GM18507 (cell line): ENCODE measurements at regions not wholly inside any gene's neighbourhood (a gene's known extent, or its start where the extent isn't known, plus 50 kb on each side); places are given as distances from the start of the nearest gene placed in this dataset.

Experiments
- DNase-seq: peaks from one replicate; pipeline ENCODE4 v3.0.0; 2011; ENCODE audit warnings: low read depth; ENCODE audit not compliant: insufficient read length; ENCODE audit errors: extremely low spot score
- FAIRE-seq: peaks from 2 replicates; lab custom pipeline; 2011; peaks lifted over from hg19 to GRCh38; lab: Jason Lieb, UNC

DNA sequence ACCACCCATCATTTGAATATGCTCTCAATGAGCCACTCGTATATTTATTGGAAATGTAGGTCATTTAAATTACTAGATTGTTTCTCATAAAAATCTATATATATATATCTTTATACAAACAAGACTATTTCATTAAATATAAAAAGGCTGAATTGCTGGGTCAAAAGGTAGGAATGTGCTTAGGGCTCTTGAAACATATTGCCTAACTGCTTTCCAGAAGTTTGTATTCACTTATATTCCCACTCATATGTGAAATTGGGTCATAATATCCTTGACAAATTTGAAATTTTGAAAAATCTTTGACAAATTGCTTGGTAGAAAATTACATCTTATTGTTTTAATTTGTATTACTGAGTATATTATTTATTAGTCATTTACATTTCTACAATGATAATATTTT lies 999.8 kb upstream of the CDH2 start:
- DNase-seq: no peak
- FAIRE-seq: no peak

DNA sequence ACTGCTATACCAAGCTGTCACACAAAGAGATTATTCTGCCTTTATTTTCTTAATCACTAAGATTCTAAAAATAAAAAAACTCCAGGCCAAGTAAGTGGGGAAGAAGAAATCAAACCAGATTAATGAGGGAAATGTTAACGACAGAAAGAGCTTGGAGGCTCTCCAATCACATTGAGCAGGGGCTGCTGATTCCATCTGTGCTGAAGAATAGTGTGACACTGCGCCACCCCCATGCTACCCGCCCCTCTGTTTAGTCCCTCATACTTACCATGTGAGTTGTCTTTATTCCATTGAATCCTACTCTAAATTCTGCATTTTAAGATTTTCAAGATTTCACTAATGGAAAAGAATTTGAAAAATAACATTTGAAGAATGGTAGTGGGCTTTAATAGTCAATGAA lies 998.0 kb upstream of the CDH2 start:
- FAIRE-seq (no peak), DNase-seq (no peak)

- DNase-seq (no peak), FAIRE-seq (no peak)
These were observed 995.8 kb upstream of the CDH2 start for GRCh38 chr18:29172756-29173067.

DNA sequence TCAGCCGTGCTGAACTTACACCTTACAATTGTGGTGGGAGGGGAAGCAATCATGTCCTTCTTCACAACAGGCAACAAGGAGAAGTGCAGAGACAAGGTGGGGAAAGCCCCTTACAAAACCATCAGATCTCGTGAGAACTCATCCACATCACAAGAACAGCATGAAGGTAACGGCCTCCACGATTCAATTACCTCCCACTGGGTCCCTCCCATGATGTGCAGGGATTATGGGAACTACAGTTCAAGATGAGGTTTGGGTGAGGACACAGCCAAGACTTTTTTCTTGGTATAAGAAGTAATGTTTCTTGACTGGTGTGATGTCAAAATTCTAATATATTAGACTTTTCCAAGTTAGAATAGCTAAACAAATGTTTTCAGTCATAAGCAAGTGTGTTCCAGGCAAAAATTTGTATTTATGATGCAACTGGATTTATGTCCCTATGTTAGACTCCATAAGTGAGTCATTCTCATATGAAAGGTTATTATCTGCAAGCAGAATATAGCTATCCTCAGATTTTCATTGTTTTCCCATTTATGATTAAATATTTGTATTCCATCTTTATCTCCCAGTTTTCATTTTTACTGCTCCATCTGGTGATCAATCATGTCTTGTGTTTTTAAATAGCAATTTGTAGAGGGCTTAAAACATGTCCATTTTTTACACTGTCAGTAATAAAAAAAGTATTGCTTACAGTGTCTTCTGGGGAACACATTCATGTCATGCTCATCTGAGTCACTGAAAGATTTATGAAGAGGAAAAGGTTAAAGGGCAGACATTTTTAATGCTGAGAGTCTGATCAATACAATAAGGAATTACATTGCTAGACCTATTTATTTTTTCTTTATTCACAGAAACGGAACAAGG lies 995.2 kb upstream of the CDH2 start:
- DNase-seq (no peak), FAIRE-seq (no peak)

- FAIRE-seq (no peak), DNase-seq (no peak)
These were observed 992.7 kb upstream of the CDH2 start for GRCh38 chr18:29169599-29169998.

DNA sequence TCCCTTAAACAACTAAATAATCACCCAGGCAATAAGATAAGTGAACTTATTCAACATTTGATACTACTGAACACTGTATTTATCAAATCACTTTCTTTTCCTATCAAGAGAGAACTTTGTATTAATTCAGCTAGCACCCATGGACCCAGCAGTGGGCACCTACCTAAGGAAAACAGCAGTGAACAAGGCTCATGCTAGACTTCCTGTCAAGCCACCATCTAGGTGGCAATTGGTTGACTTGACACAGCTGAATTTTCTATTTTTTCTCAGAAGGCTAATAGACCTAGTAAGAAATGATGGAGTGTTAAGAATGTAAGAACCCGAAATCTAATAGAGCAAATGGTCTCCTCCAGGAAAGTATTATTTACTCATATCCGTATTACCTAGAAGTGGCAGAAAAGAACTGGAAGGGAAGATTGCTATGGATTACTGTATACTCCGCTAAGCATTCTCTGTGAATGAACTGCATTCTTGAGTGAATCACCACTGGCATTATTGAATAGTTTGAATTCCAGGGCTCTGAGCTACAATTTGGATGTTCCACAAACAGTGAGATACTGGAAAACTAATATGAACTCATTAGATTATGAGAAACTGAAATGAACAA lies 988.2 kb upstream of the CDH2 start:
- FAIRE-seq: no peak

DNA sequence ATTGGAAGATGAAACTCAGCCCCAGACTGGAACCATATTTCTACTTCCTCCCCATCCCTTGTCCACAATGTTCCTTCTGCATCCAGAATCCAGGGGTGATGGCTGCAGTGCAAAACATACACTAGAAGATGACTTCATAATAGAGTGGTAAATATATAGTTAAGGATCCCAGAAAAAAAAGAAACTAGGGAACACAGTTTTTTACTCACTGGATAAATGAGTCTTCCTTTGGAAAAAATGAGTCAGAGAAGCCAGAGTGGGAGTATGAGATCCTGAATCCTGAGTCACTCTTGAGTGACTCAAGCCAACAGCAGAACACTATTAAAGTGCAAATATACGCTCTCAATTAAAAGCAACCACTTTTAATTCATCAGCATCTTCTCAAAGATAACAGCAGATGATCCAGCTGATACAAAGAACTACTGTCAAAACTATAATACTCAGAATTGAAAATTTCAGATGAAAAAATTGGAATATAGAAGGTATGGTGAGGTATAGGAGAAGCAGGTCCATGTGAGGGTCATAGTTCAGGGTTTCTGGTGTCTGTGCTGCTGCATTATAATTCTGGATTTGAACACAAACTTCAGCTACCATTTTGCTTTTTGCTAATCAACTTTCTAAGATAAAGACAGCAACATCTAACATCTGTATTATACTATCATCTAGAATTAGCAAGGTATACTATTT lies 987.2 kb upstream of the CDH2 start:
- FAIRE-seq: no peak
- no peak for DNase-seq

More for the DNA sequence above, 988.2 kb upstream of the CDH2 start:
- no peak for DNase-seq

DNA sequence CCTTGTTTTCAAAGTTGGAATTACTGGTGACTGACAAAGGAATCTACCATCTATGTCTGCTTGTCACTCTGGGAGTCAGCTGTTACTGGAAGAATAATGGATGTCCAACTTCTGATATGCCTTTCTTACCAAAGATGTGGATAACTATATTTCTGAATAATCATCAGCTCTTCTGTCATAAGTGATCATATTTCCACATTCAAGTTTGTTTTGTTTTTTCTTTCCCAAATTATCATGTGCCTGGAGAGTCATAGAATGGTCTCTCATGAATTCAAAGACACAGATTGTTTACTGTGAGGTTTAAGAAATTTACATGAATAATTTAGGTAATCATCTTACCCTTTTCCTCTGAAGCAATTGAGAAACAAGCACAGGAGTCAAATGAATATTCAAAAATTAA lies 986.7 kb upstream of the CDH2 start:
- FAIRE-seq: no peak

GRCh38 chr18:29161429-29161828 lies 984.5 kb upstream of the CDH2 start:
- FAIRE-seq: no peak

More for the DNA sequence above, 986.7 kb upstream of the CDH2 start:
- no peak for DNase-seq

DNA sequence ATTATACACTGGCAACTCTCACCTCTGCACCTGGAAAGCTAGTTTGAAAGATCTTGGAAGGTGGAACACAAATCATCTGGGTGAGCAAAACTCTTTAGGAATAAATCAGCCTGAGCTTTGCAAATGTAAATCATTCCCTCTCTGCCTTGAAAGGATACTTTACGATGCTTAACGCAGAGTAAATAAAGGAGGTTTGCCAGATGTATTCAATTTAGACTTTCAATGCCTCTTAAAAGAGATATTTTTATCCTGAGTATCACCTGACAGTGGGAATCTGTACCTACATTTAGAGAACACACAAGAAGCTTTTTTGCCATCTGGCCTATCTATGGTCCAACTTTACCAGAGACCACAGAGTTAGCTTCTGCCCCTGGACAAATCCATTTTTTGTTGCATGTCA lies 983.2 kb upstream of the CDH2 start:
- no peak for DNase-seq

More at GRCh38 chr18:29161429-29161828, 984.5 kb upstream of the CDH2 start:
- no peak for DNase-seq

GRCh38 chr18:29157905-29158304 lies 981.0 kb upstream of the CDH2 start:
- DNase-seq: no peak
- FAIRE-seq: no peak

More for the DNA sequence above, 983.2 kb upstream of the CDH2 start:
- FAIRE-seq: no peak

DNA sequence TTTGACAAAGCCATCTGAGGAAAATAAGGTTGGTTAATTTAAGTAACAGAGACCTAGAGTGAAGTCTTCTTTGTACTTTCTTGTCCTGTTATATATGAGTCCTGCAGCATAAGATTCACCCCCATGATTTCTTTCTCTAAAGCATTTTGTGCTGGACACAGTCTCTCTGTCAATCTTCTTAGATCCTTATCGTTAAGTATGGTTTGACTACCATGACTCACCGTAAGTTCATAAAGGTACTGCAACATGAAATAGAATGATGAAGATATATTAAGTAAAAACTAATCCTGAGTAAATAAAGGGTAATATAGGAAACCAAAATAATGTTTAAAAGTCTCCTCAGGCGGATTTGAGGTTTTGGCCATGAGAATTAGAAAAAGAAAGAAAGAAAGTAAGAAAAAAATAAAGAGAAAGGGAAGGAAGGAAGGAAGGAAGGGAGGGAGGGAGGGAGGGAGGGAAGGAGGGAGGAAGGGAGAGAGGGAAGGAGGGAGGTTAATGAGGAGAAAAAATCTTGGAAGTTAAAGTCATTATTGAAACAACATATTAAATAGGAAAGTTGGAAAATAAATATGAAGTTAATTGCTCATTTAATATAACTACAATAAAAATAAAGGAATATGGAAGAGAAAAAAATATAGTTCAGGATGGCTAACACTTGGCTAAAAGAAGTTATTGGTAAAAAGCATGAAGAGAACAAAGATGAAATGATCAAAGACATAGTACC lies 980.3 kb upstream of the CDH2 start:
- no peak for FAIRE-seq
- no peak for DNase-seq

GRCh38 chr18:29156531-29156930 lies 979.6 kb upstream of the CDH2 start:
- DNase-seq: no peak
- no peak for FAIRE-seq

GRCh38 chr18:29154758-29155725 lies 978.1 kb upstream of the CDH2 start:
- FAIRE-seq: no peak
- DNase-seq: no peak

- FAIRE-seq: no peak
- DNase-seq: no peak
These were observed 977.3 kb upstream of the CDH2 start for GRCh38 chr18:29154196-29154757.

DNA sequence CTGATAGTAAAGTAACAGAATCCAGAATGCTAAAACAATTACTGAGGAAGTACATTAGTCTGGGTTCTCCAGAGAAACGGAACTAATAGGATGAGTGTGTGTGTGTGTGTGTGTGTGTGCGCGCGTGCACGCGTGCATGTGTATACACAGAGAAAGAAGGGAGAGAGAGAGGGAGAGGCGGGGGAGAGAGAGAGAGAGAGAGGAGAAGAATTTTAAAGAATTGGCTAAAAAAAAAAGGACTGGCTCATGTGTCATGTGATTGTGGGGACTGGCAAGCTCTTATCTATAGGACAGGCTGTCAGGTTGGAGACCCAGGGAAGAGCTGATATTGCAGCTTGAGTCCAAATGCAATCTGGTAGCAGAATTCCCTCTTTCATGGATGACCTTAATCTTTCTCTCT lies 976.2 kb upstream of the CDH2 start:
- no peak for DNase-seq
- FAIRE-seq: no peak

GRCh38 chr18:29147944-29148343 lies 971.0 kb upstream of the CDH2 start:
- DNase-seq (no peak), FAIRE-seq (no peak)

DNA sequence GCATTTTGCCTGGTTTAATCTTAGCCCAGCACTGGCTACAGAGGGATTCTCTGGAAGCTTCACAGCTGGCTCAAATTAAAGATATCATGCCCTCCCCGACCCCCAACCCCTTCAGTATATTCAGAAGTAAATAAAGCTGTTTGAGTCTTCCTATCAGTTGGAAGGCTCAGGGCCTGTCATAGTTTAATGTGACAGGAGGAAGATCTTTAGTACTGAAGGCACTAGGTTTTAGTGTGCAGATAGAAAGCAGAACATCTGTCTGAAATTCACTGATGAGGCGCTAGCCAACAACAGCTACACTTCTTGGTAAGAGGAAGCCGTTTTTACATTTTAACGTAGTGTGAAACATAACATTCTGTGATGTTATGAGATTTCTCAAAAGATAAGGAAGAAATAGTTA lies 969.1 kb upstream of the CDH2 start:
- FAIRE-seq (no peak), DNase-seq (no peak)

DNA sequence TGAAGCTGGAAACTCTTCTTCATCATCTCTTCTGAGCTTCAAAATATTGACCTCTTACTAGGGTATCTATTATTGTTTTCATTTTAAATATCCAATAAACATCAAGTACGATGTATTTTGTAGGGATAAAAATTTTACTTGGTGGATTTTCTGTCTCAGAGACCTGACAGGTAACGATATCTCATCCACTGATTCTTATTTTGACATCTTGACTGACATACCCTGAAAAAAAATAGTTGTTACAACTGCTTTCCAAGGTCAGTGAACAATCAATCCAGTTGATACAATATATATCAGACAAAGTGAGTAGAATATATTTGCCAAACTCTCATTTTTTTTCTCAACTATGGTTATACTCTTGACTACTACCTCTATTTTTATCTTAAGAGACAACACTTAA lies 963.7 kb upstream of the CDH2 start:
- DNase-seq: no peak
- no peak for FAIRE-seq
